Heart right ventricle (tissue), 16 donors: ENCODE measurements at regions not wholly inside any gene's neighbourhood (a gene's known extent, or its start where the extent isn't known, plus 50 kb on each side); places are given as distances from the start of the nearest gene placed in this dataset.

Experiments used
- ATAC-seq, 8 donors: fragments of 200-7000 bp; cut with Tn5 transposase; one replicate each; pipeline ENCODE4 v1.9.1; 2020; ENCODE audit warnings: mild to moderate bottlenecking in 8 of 8, moderate library complexity in 8 of 8, moderate number of reproducible peaks in 1 of 8
- DNase-seq, 2 donors: peaks; one replicate each; pipeline ENCODE4 v3.0.0-alpha.2; 2020
- H3K27ac ChIP-seq, 10 donors: fragments of 200-600 bp; sonication (generic) in 2 of 10; one replicate each; pipeline versions ENCODE4 v1.5.0 to v1.8.0; 2020 to 2022; ENCODE audit warnings: mild to moderate bottlenecking in 3 of 10
- H3K27me3 ChIP-seq, 7 donors: fragments of 200-600 bp; one replicate each; pipeline ENCODE4 v1.8.0; 2021 to 2022; ENCODE audit warnings: mild to moderate bottlenecking in 2 of 7
- H3K36me3 ChIP-seq, 9 donors: fragments of 200-600 bp; sonication (generic) in 1 of 9; one replicate each; pipeline versions ENCODE4 v1.5.0 to v1.8.0; 2020 to 2022; ENCODE audit warnings: mild to moderate bottlenecking in 2 of 9
- H3K4me1 ChIP-seq, 9 donors: fragments of 200-600 bp; sonication (generic) in 1 of 9; one replicate each; pipeline versions ENCODE4 v1.5.0 to v1.8.0; 2020 to 2022; ENCODE audit warnings: mild to moderate bottlenecking in 4 of 9
- H3K4me3 ChIP-seq, 10 donors: fragments of 200-600 bp; sonication (generic) in 2 of 10; one replicate each; pipeline versions ENCODE4 v1.5.0 to v1.8.0; 2020 to 2022; ENCODE audit warnings: mild to moderate bottlenecking in 7 of 10, moderate library complexity in 2 of 10
- H3K9me3 ChIP-seq, 11 donors: fragments of 200-600 bp in 10 of 11; sonication (generic) in 2 of 11; one replicate each; pipeline versions ENCODE4 v1.5.0 to v1.8.0; 2013 to 2022; ENCODE audit warnings: mild to moderate bottlenecking in 2 of 11, control low read depth in 1 of 11, moderate library complexity in 1 of 11
- WGBS, 2 donors: extraction: QIAGEN DNeasy Blood & Tissue Kit; methylation state at CpG; one replicate each; pipeline ENCODE4 v1.1.7; 2013; ENCODE audit warnings: inconsistent platforms in 1 of 2; 5-methylcytosine and 5-hydroxymethylcytosine counted together
- intact Hi-C, 10 donors: fragments of 100-400 bp; cut with DNase I; formaldehyde crosslinking; loops; one replicate each; pipeline versions ENCODE4 v1.11.1 to v1.14.2; 2022
- TF ChIP-seq, protein P1 (sequence below), 9 donors: fragments of 200-600 bp; sonication (generic) in 2 of 9; IDR thresholded peaks; one replicate each; pipeline versions ENCODE4 v1.5.0 to v1.8.0; 2021 to 2022; ENCODE audit warnings: antibody characterized with exemption in 9 of 9, mild to moderate bottlenecking in 5 of 9, moderate library complexity in 1 of 9
- donor health status: Arrhythmogenic right ventricular cardiomyopathy.
- donor health status: ischemic (EF 13 %, LVEDD 7.1; RV severe dilation, severe dysfunction).
- donor health status: healthy with polysubstance abuse.
- donor health status: DM: no; HTN: yes; CAD: no.
- donor health status: DM: no; HTN: no; CAD: no.
- donor health status: ischemic (EF 25% LVEDD 6.9; RV normal size, moderate dysfunction).
- donor health status: ischemic (EF 25% LVEDD 5.7; RV mildly dilated, moderate dysfunction).
- donor health status: healthy.
- donor health status: DM: yes; HTN: yes; CAD: no.
- donor health status: Ischemic cardiomyopathy.
- donor health status: ischemic (EF 35%, LVEDD 5.7; RV mildly dilated, moderate dysfunction).
- donor health status: nonischemic (EF 11% LVEDD 7.7; RV severe dilation, severe dysfunction).
- donor health status: DM: yes; HTN: yes; CAD: no.
- donor health status: PGD.
- donor health status: ischemic (EF 29% LVEDD 5.4; RV normal size, mild dysfunction).
- donor health status: nonischemic (EF 23%, LVEDD 6.1; RV moderate dilation, normal function).

DNA sequence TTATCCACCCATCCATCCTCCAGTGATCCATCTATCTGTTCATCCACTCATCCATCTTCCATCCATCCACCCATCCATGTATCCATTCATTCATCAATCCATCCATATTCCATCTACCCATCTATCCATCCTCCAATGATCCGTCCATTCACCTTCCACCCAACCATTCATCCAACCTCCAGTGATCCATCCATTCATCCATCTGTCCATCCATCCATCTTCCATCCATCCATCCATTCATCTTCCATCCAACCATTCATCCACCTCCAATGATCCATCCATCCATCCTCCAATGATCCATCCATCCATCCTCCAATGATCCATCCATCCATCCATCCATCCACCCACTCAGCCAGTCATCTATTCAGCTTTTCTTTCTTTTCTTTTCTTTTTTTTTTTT is 156.5 kb upstream of the WSCD1 start:
- peaks cover 0 to 5% (median 0%) of the 10 kb centered on the region in 7 donors for H3K27me3 ChIP-seq
- no peaks in the 10 kb centered on the region for H3K9me3 ChIP-seq
- intact Hi-C loops = no loop called here
- TF ChIP-seq, protein P1, sequence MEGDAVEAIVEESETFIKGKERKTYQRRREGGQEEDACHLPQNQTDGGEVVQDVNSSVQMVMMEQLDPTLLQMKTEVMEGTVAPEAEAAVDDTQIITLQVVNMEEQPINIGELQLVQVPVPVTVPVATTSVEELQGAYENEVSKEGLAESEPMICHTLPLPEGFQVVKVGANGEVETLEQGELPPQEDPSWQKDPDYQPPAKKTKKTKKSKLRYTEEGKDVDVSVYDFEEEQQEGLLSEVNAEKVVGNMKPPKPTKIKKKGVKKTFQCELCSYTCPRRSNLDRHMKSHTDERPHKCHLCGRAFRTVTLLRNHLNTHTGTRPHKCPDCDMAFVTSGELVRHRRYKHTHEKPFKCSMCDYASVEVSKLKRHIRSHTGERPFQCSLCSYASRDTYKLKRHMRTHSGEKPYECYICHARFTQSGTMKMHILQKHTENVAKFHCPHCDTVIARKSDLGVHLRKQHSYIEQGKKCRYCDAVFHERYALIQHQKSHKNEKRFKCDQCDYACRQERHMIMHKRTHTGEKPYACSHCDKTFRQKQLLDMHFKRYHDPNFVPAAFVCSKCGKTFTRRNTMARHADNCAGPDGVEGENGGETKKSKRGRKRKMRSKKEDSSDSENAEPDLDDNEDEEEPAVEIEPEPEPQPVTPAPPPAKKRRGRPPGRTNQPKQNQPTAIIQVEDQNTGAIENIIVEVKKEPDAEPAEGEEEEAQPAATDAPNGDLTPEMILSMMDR (IDR thresholded peaks at IDR 0.05) = no peak
- no peak overlapping the region for H3K27ac ChIP-seq
- H3K36me3 ChIP-seq = no peaks in the 10 kb centered on the region
- 93 to 96% methylated on average over 1 of the region's 1 CpG for WGBS, 2 donors
- no peak for ATAC-seq
- DNase-seq = no peak
- H3K4me1 ChIP-seq = no peaks in the 10 kb centered on the region
- H3K4me3 ChIP-seq = no peak overlapping the region

DNA sequence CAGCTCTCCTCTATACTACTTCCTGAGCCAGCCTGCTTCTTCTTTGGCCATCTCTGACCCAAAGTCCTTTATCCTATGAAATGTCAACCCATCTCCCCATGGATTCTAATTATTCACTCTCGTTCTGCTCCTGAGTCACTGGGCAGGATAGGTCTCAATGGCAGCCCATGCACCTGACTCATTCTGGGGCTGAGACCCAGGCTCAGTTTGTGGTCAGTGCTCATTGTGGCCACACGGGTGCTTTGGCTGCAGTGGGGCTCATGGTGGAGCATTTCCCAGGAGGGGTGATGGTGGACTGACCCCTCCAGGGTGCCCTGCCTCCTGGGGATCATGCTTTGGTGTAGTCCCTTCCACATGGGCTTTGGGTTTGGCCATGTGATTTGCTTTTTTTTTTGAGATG is 154.8 kb upstream of the WSCD1 start:
- Histone ChIP-seq H3K36me3 (no peaks in the 10 kb centered on the region), H3K27me3 (peaks cover 0 to 5% (median 0%) of the 10 kb centered on the region in 7 donors), H3K27ac (no peak overlapping the region), H3K9me3 (no peaks in the 10 kb centered on the region), H3K4me3 (no peak overlapping the region), H3K4me1 (no peaks in the 10 kb centered on the region)
- intact Hi-C loops = loop anchor here in 1 of 10 donors (5.0 kb wide), 1 partner anchor 163 kb away; no protein-coding TSS in a partner anchor
- TF ChIP-seq, protein P1 (IDR thresholded peaks at IDR 0.05) = no peak
- ATAC-seq = no peak
- no peak for DNase-seq
- 68 to 73% methylated on average over 2 of the region's 2 CpGs for WGBS, 2 donors

DNA sequence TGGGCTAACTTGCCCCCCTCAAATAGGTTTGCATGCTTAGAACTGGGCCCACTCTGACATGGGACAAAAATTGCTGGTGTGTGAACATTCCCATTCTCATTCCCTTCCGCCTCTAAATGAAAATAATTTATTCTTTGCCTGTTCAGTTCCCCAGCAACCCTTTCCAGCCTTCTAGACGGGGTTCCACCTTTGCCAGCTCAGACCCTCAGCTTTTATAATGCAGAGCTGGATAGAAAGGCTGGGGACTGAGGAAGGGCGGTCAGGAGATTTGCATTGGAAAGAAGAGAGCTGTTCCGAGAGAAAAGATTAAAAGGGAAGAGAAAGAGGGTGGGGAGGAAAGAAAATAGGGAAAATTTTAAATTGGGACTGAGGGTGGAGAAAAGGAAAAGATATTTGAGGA is 151.1 kb upstream of the WSCD1 start:
- Histone ChIP-seq H3K36me3 (no peaks in the 10 kb centered on the region), H3K4me3 (no peak overlapping the region), H3K4me1 (no peaks in the 10 kb centered on the region), H3K27ac (no peak overlapping the region), H3K27me3 (peaks cover 0 to 5% (median 0%) of the 10 kb centered on the region in 7 donors), H3K9me3 (no peaks in the 10 kb centered on the region)
- TF ChIP-seq, protein P1 (IDR thresholded peaks at IDR 0.05) = no peak
- ATAC-seq (no peak), DNase-seq (no peak)
- 55 to 61% methylated on average over 4 of the region's 4 CpGs for WGBS, 2 donors
- intact Hi-C loops = loop anchor here in 1 of 10 donors (5.0 kb wide), 1 partner anchor 167 kb away; no protein-coding TSS in a partner anchor

DNA sequence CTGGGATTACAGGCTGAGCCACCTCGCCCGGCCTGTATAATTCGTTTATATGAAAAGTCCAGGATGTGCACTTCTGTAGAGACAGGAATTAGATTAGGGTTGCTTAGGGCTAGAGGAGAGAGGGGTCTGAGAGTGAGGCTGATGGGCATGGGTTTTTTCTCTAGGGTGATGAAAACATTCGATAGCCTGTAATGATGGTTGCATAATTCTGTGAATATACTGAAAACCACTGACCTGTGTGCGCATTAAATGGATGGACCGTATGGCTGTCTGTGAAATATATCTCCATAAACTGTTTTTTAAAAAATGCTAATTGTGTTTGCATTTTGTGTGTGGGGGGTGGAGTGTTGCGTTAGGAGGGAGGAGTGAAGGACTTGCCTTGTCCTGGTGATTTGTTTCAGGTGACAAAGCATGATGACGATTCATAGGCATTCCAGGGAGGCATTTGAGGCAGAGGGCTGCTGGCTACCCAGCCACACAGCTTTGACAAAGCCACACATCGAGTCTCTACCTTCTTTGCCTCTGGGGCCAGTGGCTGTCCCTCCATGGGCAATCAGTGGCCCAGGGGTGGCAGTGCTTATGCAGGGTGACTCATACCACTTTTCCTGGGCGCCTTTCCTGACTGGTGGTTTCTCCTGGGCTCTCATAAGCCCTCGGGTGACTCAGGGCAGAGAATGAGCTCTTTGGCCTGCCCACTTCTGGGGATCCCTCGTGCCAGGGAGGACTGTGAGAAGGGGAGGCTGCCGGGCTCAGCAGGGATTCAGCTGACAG is 148.5 kb upstream of the WSCD1 start:
- H3K4me1 ChIP-seq = no peaks in the 10 kb centered on the region
- WGBS, 2 donors = 73 to 77% methylated on average over 13 of the region's 13 CpGs
- no peaks in the 10 kb centered on the region for H3K9me3 ChIP-seq
- no peak overlapping the region for H3K27ac ChIP-seq
- no peaks in the 10 kb centered on the region for H3K36me3 ChIP-seq
- intact Hi-C loops = no loop called here
- no peak overlapping the region for H3K4me3 ChIP-seq
- TF ChIP-seq, protein P1 (IDR thresholded peaks at IDR 0.05) = no peak
- ATAC-seq = no peak
- peaks cover 0 to 4% (median 0%) of the 10 kb centered on the region in 7 donors for H3K27me3 ChIP-seq
- no peak for DNase-seq
